Ectodermal cell (in vitro differentiated cells): ENCODE measurements at regions not wholly inside any gene's neighbourhood (a gene's known extent, or its start where the extent isn't known, plus 50 kb on each side); places are given as distances from the start of the nearest gene placed in this dataset.
"Not testable (repeated sequence)": the region's sequence is repeated elsewhere in the genome, so short reads cannot be mapped to it uniquely, and the experiment has no call there.

ENCODE experiments used
- H3K27ac ChIP-seq: 2 replicates; pipeline ENCODE4 v1.7.0; 2013; ENCODE audit warnings: mild to moderate bottlenecking, low read depth, low read length; ENCODE audit not compliant: insufficient read depth, poor library complexity, severe bottlenecking
- H3K27me3 ChIP-seq: 2 replicates; pipeline ENCODE4 v1.7.0; 2013; ENCODE audit warnings: mild to moderate bottlenecking, low read length; ENCODE audit not compliant: insufficient read depth, control insufficient read depth, poor library complexity, severe bottlenecking
- H3K36me3 ChIP-seq: one replicate; pipeline ENCODE4 v1.7.0; 2013; ENCODE audit warnings: low read length; ENCODE audit not compliant: control insufficient read depth, insufficient read depth
- H3K4me1 ChIP-seq: one replicate; pipeline ENCODE4 v1.7.0; 2013; ENCODE audit warnings: low read length; ENCODE audit not compliant: control insufficient read depth, insufficient read depth
- H3K4me3 ChIP-seq: 2 replicates; pipeline ENCODE4 v1.7.0; 2013; ENCODE audit warnings: low read depth, low read length, control low read depth; ENCODE audit not compliant: insufficient read depth
- H3K9me3 ChIP-seq: 2 replicates; pipeline ENCODE4 v1.7.0; 2013; ENCODE audit warnings: mild to moderate bottlenecking, low read length, moderate library complexity; ENCODE audit not compliant: control insufficient read depth
- WGBS, 2 experiments: methylation state at CpG; one replicate each; pipeline ENCODE4 v1.1.7; 2013; ENCODE audit warnings: missing lambda C conversion rate in 2 of 2; 5-methylcytosine and 5-hydroxymethylcytosine counted together

DNA sequence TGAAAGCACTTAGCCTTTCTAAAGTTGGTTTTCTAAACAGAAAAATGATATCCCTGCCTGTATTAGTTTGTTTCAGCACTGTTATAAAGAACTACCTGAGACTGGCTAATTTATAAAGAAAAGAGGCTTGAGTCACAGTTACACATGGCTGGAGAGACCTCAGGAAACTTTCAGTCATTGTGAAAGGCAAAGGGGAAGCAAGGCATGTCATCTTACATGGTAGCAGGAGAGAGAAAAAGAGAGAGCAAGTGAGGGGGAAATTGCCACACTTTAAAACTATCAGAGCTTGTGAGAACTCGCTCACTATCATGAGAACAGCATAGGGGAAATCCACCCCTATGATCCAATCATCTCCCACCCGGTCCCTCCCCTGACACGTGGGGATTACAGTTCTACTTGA is 64.9 kb downstream of the FAM170A start:
- 84 to 90% methylated on average over 3 of the region's 3 CpGs for WGBS, 2 experiments
- H3K4me1 ChIP-seq = no peaks in the 10 kb centered on the region
- H3K9me3 ChIP-seq = no peaks in the 10 kb centered on the region
- no peak overlapping the region for H3K4me3 ChIP-seq
- H3K27ac ChIP-seq = no peak overlapping the region
- H3K27me3 ChIP-seq = no peaks in the 10 kb centered on the region
- H3K36me3 ChIP-seq = no peaks in the 10 kb centered on the region

DNA sequence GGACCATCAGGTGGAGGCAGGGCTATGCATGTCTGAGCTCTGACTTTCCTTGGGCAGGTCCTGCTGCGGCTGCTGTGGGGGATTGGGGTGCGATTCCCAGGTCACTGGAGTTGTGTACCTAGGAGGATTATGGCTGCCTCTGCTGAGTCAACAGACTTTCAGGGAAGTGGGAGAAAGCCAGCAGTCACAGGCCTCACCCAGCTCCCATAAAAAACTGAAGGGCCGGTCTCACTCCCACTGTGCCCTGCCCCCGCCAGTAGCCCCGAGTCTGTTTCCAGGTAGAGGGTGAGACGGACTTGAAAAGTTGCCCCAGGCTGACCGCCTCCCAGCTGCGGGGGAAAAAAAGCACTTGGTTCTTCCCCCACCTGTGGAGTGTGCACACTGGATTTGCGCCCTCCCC is 76.7 kb downstream of the FAM170A start:
- Histone ChIP-seq H3K27me3 (no peaks in the 10 kb centered on the region), H3K4me3 (no peak overlapping the region), H3K27ac (no peak overlapping the region), H3K36me3 (no peaks in the 10 kb centered on the region), H3K4me1 (no peaks in the 10 kb centered on the region), H3K9me3 (no peaks in the 10 kb centered on the region)
- 94% methylated on average over 9 of the region's 9 CpGs for WGBS, 2 experiments

DNA sequence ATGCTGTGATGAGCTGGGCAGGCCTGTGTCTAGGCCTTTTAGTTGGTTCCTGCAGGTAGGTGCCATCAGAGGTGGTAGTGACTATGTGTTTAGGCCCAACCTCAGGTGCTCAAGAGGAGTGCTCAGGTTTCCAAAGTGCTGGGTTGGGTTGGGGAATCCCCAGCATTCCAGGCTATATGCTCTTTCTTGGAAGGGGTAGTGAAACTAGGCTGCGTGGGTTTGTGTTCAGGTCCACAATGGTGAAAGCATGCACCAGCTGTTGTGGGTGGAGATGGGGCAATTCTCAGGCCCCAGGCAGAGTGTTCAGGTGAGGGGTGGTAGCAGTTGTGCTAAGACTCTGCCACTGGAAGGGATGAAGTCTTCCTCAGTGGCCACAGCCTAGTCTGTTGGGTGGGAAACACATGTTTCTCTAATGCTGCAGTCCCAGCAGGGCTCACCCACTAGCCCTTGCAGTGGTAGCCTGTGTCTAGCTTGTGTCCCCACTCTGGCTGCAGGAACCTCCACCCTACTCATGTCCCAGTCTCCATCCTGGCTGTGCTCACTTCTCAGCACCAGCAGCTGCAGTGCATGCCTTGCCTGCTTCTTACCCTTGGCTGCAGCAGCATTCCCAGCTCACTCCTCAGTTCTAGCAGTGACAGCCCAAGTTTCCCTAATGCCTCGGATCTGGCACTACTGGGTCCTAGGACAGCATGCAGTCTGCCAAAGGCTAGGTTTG is 78.9 kb downstream of the FAM170A start:
- Histone ChIP-seq H3K9me3 (no peaks in the 10 kb centered on the region), H3K27ac (no peak overlapping the region), H3K4me1 (no peaks in the 10 kb centered on the region), H3K27me3 (no peaks in the 10 kb centered on the region), H3K4me3 (no peak overlapping the region), H3K36me3 (no peaks in the 10 kb centered on the region)
- 95 to 97% methylated on average over 2 of the region's 2 CpGs for WGBS, 2 experiments

- no peaks in the 10 kb centered on the region for H3K4me1 ChIP-seq
- H3K27ac ChIP-seq = no peak overlapping the region
- no peaks in the 10 kb centered on the region for H3K9me3 ChIP-seq
- 93 to 98% methylated on average over 2 of the region's 2 CpGs for WGBS, 2 experiments
- no peaks in the 10 kb centered on the region for H3K36me3 ChIP-seq
- H3K27me3 ChIP-seq = no peaks in the 10 kb centered on the region
- no peak overlapping the region for H3K4me3 ChIP-seq
Measured at GRCh38 chr5:119721775-119722174, 92.4 kb downstream of the FAM170A start.

DNA sequence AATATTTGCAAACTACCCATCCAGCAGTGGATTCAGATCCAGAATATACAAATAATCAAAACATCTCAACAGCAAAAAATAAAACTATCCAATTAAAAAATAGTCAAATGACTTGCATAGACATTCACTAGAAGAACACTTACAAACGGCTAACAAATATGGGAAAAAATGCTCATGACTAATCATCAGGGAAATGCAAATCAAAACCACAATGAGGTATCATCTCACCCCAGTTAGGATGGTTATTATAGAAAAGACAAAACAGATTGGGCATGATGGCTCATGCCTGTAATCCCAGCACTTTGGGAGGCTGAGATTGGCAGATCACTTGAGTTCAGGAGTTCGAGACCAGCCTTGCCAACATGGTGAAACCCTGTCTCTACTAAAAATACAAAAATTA is 95.9 kb downstream of the FAM170A start:
- not testable (repeated sequence) for H3K4me3 ChIP-seq, H3K36me3 ChIP-seq
- 89 to 97% methylated on average over 2 of the region's 2 CpGs for WGBS, 2 experiments

DNA sequence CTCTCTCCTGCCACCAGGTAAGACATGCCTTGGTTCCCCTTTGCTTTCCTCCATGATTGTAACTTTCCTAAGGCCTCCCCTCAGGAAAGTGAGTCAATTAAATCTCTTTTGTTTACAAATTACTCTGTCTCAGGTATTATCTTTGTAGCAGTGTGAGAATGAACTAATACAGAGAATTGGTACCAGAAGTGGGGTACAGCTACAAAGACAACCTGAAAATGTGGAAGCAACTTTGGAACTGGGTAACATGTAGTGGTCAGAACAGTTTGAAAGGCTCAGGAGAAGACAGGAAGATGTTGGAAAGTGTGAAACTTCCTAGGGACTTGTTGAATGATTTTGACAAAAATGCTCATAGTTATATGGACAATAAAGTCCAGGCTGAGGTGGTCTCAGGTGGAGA is 97.2 kb downstream of the FAM170A start:
- H3K36me3 ChIP-seq = no peaks in the 10 kb centered on the region
- no peaks in the 10 kb centered on the region for H3K9me3 ChIP-seq
- no peak overlapping the region for H3K4me3 ChIP-seq
- no peak overlapping the region for H3K27ac ChIP-seq
- H3K4me1 ChIP-seq = no peaks in the 10 kb centered on the region
- H3K27me3 ChIP-seq = no peaks in the 10 kb centered on the region

More for the DNA sequence above, 95.9 kb downstream of the FAM170A start:
- H3K27ac ChIP-seq, H3K4me1 ChIP-seq, H3K9me3 ChIP-seq, H3K27me3 ChIP-seq: not testable (repeated sequence)

- WGBS, 2 experiments = 84 to 91% methylated on average over 2 of the region's 2 CpGs
- H3K27ac ChIP-seq = no peak overlapping the region
- H3K27me3 ChIP-seq = no peaks in the 10 kb centered on the region
- no peaks in the 10 kb centered on the region for H3K36me3 ChIP-seq
- H3K4me1 ChIP-seq = no peaks in the 10 kb centered on the region
- H3K4me3 ChIP-seq = no peak overlapping the region
- H3K9me3 ChIP-seq = no peaks in the 10 kb centered on the region
Measured at GRCh38 chr5:119740225-119740624, 110.9 kb downstream of the FAM170A start.

- Histone ChIP-seq H3K9me3 (no peaks in the 10 kb centered on the region), H3K36me3 (no peaks in the 10 kb centered on the region), H3K27me3 (no peaks in the 10 kb centered on the region), H3K4me1 (no peaks in the 10 kb centered on the region), H3K4me3 (no peak overlapping the region), H3K27ac (no peak overlapping the region)
Measured at GRCh38 chr5:119741691-119742090, 112.3 kb downstream of the FAM170A start.

DNA sequence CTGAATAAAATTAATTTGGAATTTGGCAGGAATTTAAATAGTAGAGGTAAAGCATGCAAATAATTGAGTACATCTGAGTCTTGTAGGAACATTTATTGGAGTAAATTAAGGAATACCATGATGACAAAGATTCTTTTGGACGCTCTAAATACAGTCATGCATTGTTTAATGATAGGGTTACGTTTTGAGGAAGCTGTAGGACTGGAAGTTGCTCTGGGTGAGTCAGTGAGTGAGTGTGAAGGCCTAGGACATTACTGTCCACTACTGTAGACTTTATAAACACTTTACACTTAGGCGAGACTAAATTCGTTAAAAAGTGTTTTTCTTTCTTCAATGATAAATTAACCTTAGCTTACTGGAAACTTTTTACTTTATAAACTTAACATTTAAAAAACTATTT is 113.0 kb downstream of the FAM170A start:
- Histone ChIP-seq H3K27ac (no peak overlapping the region), H3K36me3 (no peaks in the 10 kb centered on the region), H3K27me3 (no peaks in the 10 kb centered on the region), H3K4me3 (no peak overlapping the region), H3K4me1 (no peaks in the 10 kb centered on the region), H3K9me3 (no peaks in the 10 kb centered on the region)
- WGBS, 2 experiments = 95 to 98% methylated on average over 4 of the region's 4 CpGs

- Histone ChIP-seq H3K36me3 (no peaks in the 10 kb centered on the region), H3K9me3 (no peaks in the 10 kb centered on the region), H3K4me1 (no peaks in the 10 kb centered on the region), H3K4me3 (no peak overlapping the region), H3K27me3 (no peaks in the 10 kb centered on the region), H3K27ac (no peak overlapping the region)
- 0 to 27% methylated on average over 1 of the region's 1 CpG for WGBS, 2 experiments
Measured at GRCh38 chr5:119743927-119744326, 114.6 kb downstream of the FAM170A start.

DNA sequence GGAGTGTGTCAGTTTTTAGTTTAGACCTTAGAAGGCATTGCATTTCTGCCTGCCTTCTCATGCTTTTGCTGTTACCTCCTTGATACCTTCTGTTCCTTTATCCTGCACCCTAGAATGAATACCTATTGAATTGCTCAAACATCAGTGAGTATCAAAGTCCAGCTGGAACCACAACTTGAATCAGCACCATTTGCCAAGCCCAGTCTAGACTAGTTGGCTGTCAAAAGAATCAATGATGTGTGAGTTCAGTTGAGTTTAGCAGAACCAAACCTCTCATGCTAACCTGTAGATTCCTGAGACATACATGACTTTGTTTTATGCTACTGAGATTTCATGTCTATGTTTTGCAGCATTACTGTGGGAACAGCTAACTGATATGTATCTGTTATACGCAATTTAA is 116.6 kb downstream of the FAM170A start:
- Histone ChIP-seq H3K36me3 (no peaks in the 10 kb centered on the region), H3K9me3 (no peaks in the 10 kb centered on the region), H3K4me1 (no peaks in the 10 kb centered on the region), H3K4me3 (no peak overlapping the region), H3K27ac (no peak overlapping the region), H3K27me3 (no peaks in the 10 kb centered on the region)
- 94 to 98% methylated on average over 1 of the region's 1 CpG for WGBS, 2 experiments
